ENCODE measurements at regions not wholly inside any gene's neighbourhood (a gene's known extent, or its start where the extent isn't known, plus 50 kb on each side); places are given as distances from the start of the nearest gene placed in this dataset.

DNA sequence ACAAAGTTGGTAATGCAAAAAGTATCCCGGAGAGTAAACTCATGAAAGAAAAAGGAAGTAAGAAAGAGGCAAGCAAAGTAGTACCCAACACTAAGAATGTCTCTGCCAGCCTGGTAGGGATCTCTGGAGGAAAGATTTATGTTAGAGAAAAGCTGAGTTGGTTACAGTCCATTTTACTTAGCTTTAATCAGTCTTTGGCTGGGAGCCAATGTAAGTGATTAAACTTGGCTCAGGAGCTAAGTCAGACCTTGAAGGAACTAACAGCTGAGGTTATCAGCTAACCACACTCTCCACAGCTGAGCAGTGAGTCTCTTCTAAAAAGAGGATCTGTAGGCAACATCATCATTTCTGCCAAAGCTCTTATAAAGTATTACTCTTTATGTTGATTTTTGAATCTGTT, 148.0 kb downstream of the ANKRD7 start:
- TF ChIP-seq POLR2AphosphoS5 (IDR thresholded peaks at IDR 0.05; ENCODE audit: insufficient read depth in 1 of 2, low read depth in 1 of 2) (no peak), POLR2A (IDR thresholded peaks at IDR 0.05) (no peak)
- TF ChIP-seq, protein P1, sequence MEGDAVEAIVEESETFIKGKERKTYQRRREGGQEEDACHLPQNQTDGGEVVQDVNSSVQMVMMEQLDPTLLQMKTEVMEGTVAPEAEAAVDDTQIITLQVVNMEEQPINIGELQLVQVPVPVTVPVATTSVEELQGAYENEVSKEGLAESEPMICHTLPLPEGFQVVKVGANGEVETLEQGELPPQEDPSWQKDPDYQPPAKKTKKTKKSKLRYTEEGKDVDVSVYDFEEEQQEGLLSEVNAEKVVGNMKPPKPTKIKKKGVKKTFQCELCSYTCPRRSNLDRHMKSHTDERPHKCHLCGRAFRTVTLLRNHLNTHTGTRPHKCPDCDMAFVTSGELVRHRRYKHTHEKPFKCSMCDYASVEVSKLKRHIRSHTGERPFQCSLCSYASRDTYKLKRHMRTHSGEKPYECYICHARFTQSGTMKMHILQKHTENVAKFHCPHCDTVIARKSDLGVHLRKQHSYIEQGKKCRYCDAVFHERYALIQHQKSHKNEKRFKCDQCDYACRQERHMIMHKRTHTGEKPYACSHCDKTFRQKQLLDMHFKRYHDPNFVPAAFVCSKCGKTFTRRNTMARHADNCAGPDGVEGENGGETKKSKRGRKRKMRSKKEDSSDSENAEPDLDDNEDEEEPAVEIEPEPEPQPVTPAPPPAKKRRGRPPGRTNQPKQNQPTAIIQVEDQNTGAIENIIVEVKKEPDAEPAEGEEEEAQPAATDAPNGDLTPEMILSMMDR (IDR thresholded peaks at IDR 0.05): no peak

Data from vagina (tissue), 2 donors.